GM12878 (cell line): ENCODE measurements at regions not wholly inside any gene's neighbourhood (a gene's known extent, or its start where the extent isn't known, plus 50 kb on each side); places are given as distances from the start of the nearest gene placed in this dataset.

Experiments used
- ATAC-seq: fragments of 200-7000 bp; cut with Tn5 transposase; 3 replicates; pipeline ENCODE4 v1.9.1; 2020; ENCODE audit warnings: mild to moderate bottlenecking, moderate library complexity
- BruUV-seq: library from RNA; stranded (reverse); fragments of 400-500 nt; replicated peaks from 2 replicates; lab custom pipeline; 2021; lab: Mats Ljungman, UMichigan
- CTCF ChIA-PET: fragments of 300-600 bp; sonication (Branson Sonifier 250); formaldehyde crosslinking; extraction: SDS; loops from one replicate; lab custom pipeline; 2021; ENCODE audit warnings: inconsistent platforms; lab: Yijun Ruan, JAX
- POLR2A ChIA-PET: fragments of 350-600 bp; formaldehyde crosslinking; extraction: SDS; loops from one replicate; lab custom pipeline; 2021; ENCODE audit warnings: inconsistent platforms; lab: Charles Lee
- RAD21 ChIA-PET: fragments of 300-600 bp; sonication (Branson Sonifier 250); formaldehyde crosslinking; loops from one replicate; lab custom pipeline; 2023; ENCODE audit warnings: antibody characterized with exemption; ENCODE audit not compliant: unreplicated experiment; lab: Charles Lee
- SMC1A ChIA-PET: fragments of 300-600 bp; sonication (Branson Sonifier 250); formaldehyde crosslinking; loops from one replicate; lab custom pipeline; 2023; ENCODE audit not compliant: unreplicated experiment, uncharacterized antibody; lab: Charles Lee
- DNase-seq: peaks from one replicate; pipeline ENCODE4 v3.0.0-alpha.2; 2011; ENCODE audit warnings: low read depth, low spot score
- FAIRE-seq: peaks from 3 replicates; lab custom pipeline; 2011; peaks lifted over from hg19 to GRCh38; lab: Jason Lieb, UNC
- H2AFZ ChIP-seq: 2 replicates; pipeline ENCODE4 v1.6.0; 2011; ENCODE audit warnings: low read depth, low read length, control low read depth; ENCODE audit not compliant: control insufficient read depth
- H3K27ac ChIP-seq: 2 replicates; pipeline ENCODE4 v1.5.1; 2011; ENCODE audit warnings: control low read depth; ENCODE audit not compliant: control insufficient read depth, insufficient read depth
- H3K27me3 ChIP-seq, 2 experiments: replicated peaks in 1 of 2; 2 replicates each; pipeline versions ENCODE4 v1.6.0 to v1.6.1; 2011; ENCODE audit warnings: low read length in 1 of 2; ENCODE audit not compliant: control insufficient read depth in 2 of 2, insufficient read depth in 2 of 2
- H3K36me3 ChIP-seq, 2 experiments: 2 replicates each; pipeline ENCODE4 v1.5.1; 2011; ENCODE audit warnings: low read length in 1 of 2; ENCODE audit not compliant: control insufficient read depth in 2 of 2, insufficient read depth in 2 of 2
- H3K4me1 ChIP-seq: 2 replicates; pipeline ENCODE4 v1.6.1; 2011; ENCODE audit warnings: mild to moderate bottlenecking, low read length, moderate library complexity, mixed read lengths; ENCODE audit not compliant: control insufficient read depth, insufficient read depth
- H3K4me2 ChIP-seq: 2 replicates; pipeline ENCODE4 v1.6.0; 2011; ENCODE audit warnings: control low read depth; ENCODE audit not compliant: control insufficient read depth, insufficient read depth
- H3K4me3 ChIP-seq: fragments of 200-600 bp; sonication (generic); 2 replicates; pipeline ENCODE4 v1.5.1; 2016
- H3K79me2 ChIP-seq: 2 replicates; pipeline ENCODE4 v1.6.0; 2011; ENCODE audit warnings: low read length; ENCODE audit not compliant: control insufficient read depth, insufficient read depth
- H3K9ac ChIP-seq: 2 replicates; pipeline ENCODE4 v1.8.0; 2011; ENCODE audit warnings: low read length, control low read depth, mixed read lengths; ENCODE audit not compliant: control insufficient read depth, insufficient read depth
- H3K9me3 ChIP-seq: replicated peaks from 3 replicates; pipeline ENCODE4 v1.5.1; 2011; ENCODE audit warnings: mild to moderate bottlenecking, low read length; ENCODE audit not compliant: control insufficient read depth, insufficient read depth
- H4K20me1 ChIP-seq: 2 replicates; pipeline ENCODE4 v1.6.0; 2011; ENCODE audit not compliant: control insufficient read depth, insufficient read depth
- CHD2 ChIP-seq: IDR thresholded peaks from 2 replicates; pipeline ENCODE4 v1.6.1; 2011; ENCODE audit warnings: low read depth, low read length, improper control_type of control experiment, borderline replicate concordance
- GATAD2B ChIP-seq: fragments of 450-650 bp; conservative IDR thresholded peaks from 2 replicates; pipeline ENCODE4 v1.6.1; 2017; ENCODE audit warnings: low read depth, mild to moderate bottlenecking, moderate library complexity
- YBX1 ChIP-seq: fragments of 450-650 bp; IDR thresholded peaks from 2 replicates; pipeline ENCODE4 v1.6.1; 2016; ENCODE audit warnings: antibody characterized with exemption
- WGBS: methylation state at CpG from one replicate; pipeline ENCODE4 v1.1.6; 2016; ENCODE audit warnings: low lambda C conversion rate; ENCODE audit not compliant: insufficient replicate concordance, insufficient coverage; ENCODE audit errors: missing lambda C conversion rate; 5-methylcytosine and 5-hydroxymethylcytosine counted together
- in situ Hi-C: fragments of 300-500 bp; cut with MboI; formaldehyde crosslinking; loops from 9 replicates; pipeline ENCODE4 v1.14.3; 2018; ENCODE audit warnings: mixed read lengths
- intact Hi-C: fragments of 100-400 bp; cut with micrococcal nuclease; formaldehyde crosslinking; loops from one replicate; pipeline ENCODE4 v1.14.2; 2022; ENCODE audit not compliant: unreplicated experiment
- TF ChIP-seq, protein P1 (sequence below): fragments of 150-350 bp; IDR thresholded peaks from 2 replicates; pipeline ENCODE4 v1.6.1; 2014; ENCODE audit warnings: mild to moderate bottlenecking, low read depth, low read length
- TF ChIP-seq, protein P2 (sequence below): fragments of 450-650 bp; IDR thresholded peaks from 2 replicates; pipeline ENCODE4 v1.6.1; 2016; ENCODE audit warnings: mild to moderate bottlenecking
- TF ChIP-seq, protein P3 (sequence below): IDR thresholded peaks from 2 replicates; pipeline ENCODE4 v1.6.1; 2012; ENCODE audit warnings: low read depth, low read length, improper control_type of control experiment

DNA sequence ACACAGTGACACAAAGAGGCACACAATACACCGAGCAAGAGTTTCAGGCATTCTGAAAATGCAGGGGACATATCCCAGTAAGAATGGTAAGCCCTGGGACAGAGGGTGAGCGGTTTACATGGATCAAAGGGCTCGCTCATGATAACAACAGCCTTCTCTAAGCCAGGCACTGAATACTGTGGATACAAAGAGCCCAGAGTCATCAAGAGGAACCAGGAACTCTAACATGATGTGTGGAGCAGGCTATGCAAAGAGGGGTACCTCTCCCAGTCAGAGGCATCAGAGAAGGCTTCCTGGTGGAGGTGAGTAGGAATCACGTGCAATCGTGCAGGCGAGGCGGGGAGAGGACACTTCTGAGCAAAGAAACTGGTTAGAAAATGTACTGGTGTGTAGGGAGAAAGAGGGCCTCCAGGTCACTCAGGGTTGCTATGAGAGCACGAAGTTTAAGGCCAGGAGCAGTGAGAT, 76.9 kb upstream of the EEA1 start:
- H2AFZ ChIP-seq, result no peak overlapping the region
- RAD21 ChIA-PET, result interaction anchor here (0.6 to 8.7 kb wide), 4 partner anchors 16 to 414 kb away, joined by 3 to 92 read pairs (median 14); no protein-coding TSS in a partner anchor
- FAIRE-seq, result no peak

More for the DNA sequence above, 76.9 kb upstream of the EEA1 start:
- in situ Hi-C loops (no loop called here), intact Hi-C loops (no loop called here)
- Histone ChIP-seq H3K4me1 (peaks cover 36% of the 10 kb centered on the region), H3K4me2 (no peak overlapping the region), H3K9me3 (no peaks in the 10 kb centered on the region; the same call in 2 of the 3 replicates), H3K36me3 (no peaks in the 10 kb centered on the region), H4K20me1 (no peaks in the 10 kb centered on the region), H3K9ac (no peak overlapping the region), H3K79me2 (no peaks in the 10 kb centered on the region), H3K27ac (no peak overlapping the region), H3K4me3 (no peak overlapping the region), H3K27me3 (no peaks in the 10 kb centered on the region)
- BruUV-seq, result no TSS peak
- ChIA-PET POLR2A (interaction anchor here (1.3 kb wide), 1 partner anchor 10 kb away, joined by 3 read pairs; no protein-coding TSS in a partner anchor), SMC1A (interaction anchor here (1.0 to 22.0 kb wide), 8 partner anchors 10 to 391 kb away, joined by 3 to 420 read pairs (median 12); no protein-coding TSS in a partner anchor), CTCF (interaction anchor here (0.6 to 5.2 kb wide), 7 partner anchors 9 to 133 kb away, joined by 3 to 68 read pairs (median 4); no protein-coding TSS in a partner anchor)
- DNase-seq (no peak), ATAC-seq (no peak)
- WGBS, result 89% methylated on average over 8 of the region's 8 CpGs
- TF ChIP-seq, protein P1, sequence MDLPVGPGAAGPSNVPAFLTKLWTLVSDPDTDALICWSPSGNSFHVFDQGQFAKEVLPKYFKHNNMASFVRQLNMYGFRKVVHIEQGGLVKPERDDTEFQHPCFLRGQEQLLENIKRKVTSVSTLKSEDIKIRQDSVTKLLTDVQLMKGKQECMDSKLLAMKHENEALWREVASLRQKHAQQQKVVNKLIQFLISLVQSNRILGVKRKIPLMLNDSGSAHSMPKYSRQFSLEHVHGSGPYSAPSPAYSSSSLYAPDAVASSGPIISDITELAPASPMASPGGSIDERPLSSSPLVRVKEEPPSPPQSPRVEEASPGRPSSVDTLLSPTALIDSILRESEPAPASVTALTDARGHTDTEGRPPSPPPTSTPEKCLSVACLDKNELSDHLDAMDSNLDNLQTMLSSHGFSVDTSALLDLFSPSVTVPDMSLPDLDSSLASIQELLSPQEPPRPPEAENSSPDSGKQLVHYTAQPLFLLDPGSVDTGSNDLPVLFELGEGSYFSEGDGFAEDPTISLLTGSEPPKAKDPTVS, result no peak
- TF ChIP-seq YBX1 (no peak), CHD2 (no peak), GATAD2B (no peak)
- TF ChIP-seq, protein P2, sequence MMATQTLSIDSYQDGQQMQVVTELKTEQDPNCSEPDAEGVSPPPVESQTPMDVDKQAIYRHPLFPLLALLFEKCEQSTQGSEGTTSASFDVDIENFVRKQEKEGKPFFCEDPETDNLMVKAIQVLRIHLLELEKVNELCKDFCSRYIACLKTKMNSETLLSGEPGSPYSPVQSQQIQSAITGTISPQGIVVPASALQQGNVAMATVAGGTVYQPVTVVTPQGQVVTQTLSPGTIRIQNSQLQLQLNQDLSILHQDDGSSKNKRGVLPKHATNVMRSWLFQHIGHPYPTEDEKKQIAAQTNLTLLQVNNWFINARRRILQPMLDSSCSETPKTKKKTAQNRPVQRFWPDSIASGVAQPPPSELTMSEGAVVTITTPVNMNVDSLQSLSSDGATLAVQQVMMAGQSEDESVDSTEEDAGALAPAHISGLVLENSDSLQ, result no peak
- TF ChIP-seq, protein P3, sequence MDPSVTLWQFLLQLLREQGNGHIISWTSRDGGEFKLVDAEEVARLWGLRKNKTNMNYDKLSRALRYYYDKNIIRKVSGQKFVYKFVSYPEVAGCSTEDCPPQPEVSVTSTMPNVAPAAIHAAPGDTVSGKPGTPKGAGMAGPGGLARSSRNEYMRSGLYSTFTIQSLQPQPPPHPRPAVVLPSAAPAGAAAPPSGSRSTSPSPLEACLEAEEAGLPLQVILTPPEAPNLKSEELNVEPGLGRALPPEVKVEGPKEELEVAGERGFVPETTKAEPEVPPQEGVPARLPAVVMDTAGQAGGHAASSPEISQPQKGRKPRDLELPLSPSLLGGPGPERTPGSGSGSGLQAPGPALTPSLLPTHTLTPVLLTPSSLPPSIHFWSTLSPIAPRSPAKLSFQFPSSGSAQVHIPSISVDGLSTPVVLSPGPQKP, result no peak
